ENCODE measurements at regions not wholly inside any gene's neighbourhood (a gene's known extent, or its start where the extent isn't known, plus 50 kb on each side); places are given as distances from the start of the nearest gene placed in this dataset.
"Not testable (repeated sequence)": the region's sequence is repeated elsewhere in the genome, so short reads cannot be mapped to it uniquely, and the experiment has no call there.

- BruUV-seq (replicated peaks) = no TSS peak
- H3K27ac ChIP-seq (ENCODE audit: low read depth, low read length, poor library complexity, severe bottlenecking) = no peak overlapping the region
- CTCF ChIA-PET = no interaction called here
- no peak overlapping the region for H3K4me3 ChIP-seq (ENCODE audit: low read depth, low read length, poor library complexity, severe bottlenecking)
- DNase-seq (ENCODE audit: low spot score) = no peak
- intact Hi-C loops (cut with micrococcal nuclease; ENCODE audit: unreplicated experiment) = no loop called here
- H3K9me3 ChIP-seq (ENCODE audit: low read depth, low read length, poor library complexity, severe bottlenecking) = no peaks in the 10 kb centered on the region
- no peaks in the 10 kb centered on the region for H3K27me3 ChIP-seq (replicated peaks; ENCODE audit: insufficient read depth, low read depth, low read length, poor library complexity)
- no peaks in the 10 kb centered on the region for H3K36me3 ChIP-seq (ENCODE audit: insufficient read depth, low read length, poor library complexity, severe bottlenecking)
- H3K4me1 ChIP-seq (ENCODE audit: insufficient read depth, low read length, poor library complexity, severe bottlenecking) = no peaks in the 10 kb centered on the region
- POLR2A ChIA-PET (ENCODE audit: low non-redundant PET) = no interaction called here
- no peak for TF ChIP-seq EZH2 (IDR thresholded peaks at IDR 0.05; ENCODE audit: borderline replicate concordance, low read depth, low read length, poor library complexity, severe bottlenecking)
- no peak for TF ChIP-seq CTCF (conservative IDR thresholded peaks at IDR 0.05; ENCODE audit: low read depth, low read length)
These were observed 116.7 kb upstream of the F3 start for GRCh38 chr1:94658221-94658620.

DNA sequence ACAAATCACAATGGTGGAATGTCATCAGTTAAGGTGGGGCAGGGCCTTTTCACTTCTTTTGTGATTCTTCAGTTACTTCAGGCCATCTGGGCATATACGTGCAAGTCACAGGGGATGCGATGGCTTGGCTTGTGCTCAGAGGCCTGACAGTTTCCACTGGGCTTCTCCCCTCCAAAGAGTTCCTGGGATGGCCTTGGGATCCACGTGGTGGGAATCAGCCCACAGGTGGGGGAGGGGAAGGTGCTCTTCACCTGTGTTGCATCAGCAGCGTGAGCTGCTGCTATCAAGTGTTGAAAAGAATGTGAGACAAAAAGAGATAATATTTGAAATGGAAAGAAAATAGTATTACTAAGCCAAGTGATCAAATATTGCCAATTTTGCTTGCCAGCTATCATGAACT is 116.2 kb upstream of the F3 start:
- H3K9me3 ChIP-seq (ENCODE audit: low read depth, low read length, poor library complexity, severe bottlenecking); intact Hi-C loops (cut with micrococcal nuclease; ENCODE audit: unreplicated experiment); CTCF ChIA-PET; H3K27ac ChIP-seq (ENCODE audit: low read depth, low read length, poor library complexity, severe bottlenecking); POLR2A ChIA-PET (ENCODE audit: low non-redundant PET); H3K27me3 ChIP-seq (replicated peaks; ENCODE audit: insufficient read depth, low read depth, low read length, poor library complexity); DNase-seq (ENCODE audit: low spot score); BruUV-seq (replicated peaks); H3K36me3 ChIP-seq (ENCODE audit: insufficient read depth, low read length, poor library complexity, severe bottlenecking); H3K4me1 ChIP-seq (ENCODE audit: insufficient read depth, low read length, poor library complexity, severe bottlenecking); H3K4me3 ChIP-seq (ENCODE audit: low read depth, low read length, poor library complexity, severe bottlenecking): not testable (repeated sequence)

DNA sequence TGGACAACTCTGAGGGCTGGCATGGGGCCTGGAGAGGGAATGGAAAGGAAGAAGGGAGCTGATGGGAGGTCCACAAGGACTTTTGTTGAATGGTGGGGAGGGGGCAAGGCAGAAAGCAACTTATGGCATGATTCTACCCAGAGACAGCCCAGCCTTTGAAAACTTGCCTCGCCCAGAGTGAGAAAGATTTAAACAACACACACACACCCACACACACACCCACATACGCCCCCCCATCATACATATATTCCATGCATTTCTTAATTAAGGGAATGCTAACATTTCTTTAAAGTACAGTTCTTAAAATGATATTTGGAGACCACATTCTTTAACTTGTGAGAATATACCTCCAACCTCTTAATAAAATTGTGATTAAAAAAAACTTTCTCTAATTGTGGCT is 115.4 kb upstream of the F3 start:
- BruUV-seq (replicated peaks) = no TSS peak
- Histone ChIP-seq H3K27me3 (replicated peaks; ENCODE audit: insufficient read depth, low read depth, low read length, poor library complexity) (no peaks in the 10 kb centered on the region), H3K36me3 (ENCODE audit: insufficient read depth, low read length, poor library complexity, severe bottlenecking) (no peaks in the 10 kb centered on the region), H3K4me1 (ENCODE audit: insufficient read depth, low read length, poor library complexity, severe bottlenecking) (no peaks in the 10 kb centered on the region), H3K9me3 (ENCODE audit: low read depth, low read length, poor library complexity, severe bottlenecking) (no peaks in the 10 kb centered on the region), H3K27ac (ENCODE audit: low read depth, low read length, poor library complexity, severe bottlenecking) (no peak overlapping the region), H3K4me3 (ENCODE audit: low read depth, low read length, poor library complexity, severe bottlenecking) (no peak overlapping the region)
- TF ChIP-seq CTCF (conservative IDR thresholded peaks at IDR 0.05; ENCODE audit: low read depth, low read length) = no peak
- no peak for TF ChIP-seq EZH2 (IDR thresholded peaks at IDR 0.05; ENCODE audit: borderline replicate concordance, low read depth, low read length, poor library complexity, severe bottlenecking)
- no peak for DNase-seq (ENCODE audit: low spot score)
- CTCF ChIA-PET = no interaction called here
- intact Hi-C loops (cut with micrococcal nuclease; ENCODE audit: unreplicated experiment) = no loop called here
- POLR2A ChIA-PET (ENCODE audit: low non-redundant PET) = no interaction called here

- intact Hi-C loops (cut with micrococcal nuclease; ENCODE audit: unreplicated experiment) = no loop called here
- H3K27ac ChIP-seq (ENCODE audit: low read depth, low read length, poor library complexity, severe bottlenecking) = no peak overlapping the region
- DNase-seq (ENCODE audit: low spot score) = no peak
- H3K27me3 ChIP-seq (replicated peaks; ENCODE audit: insufficient read depth, low read depth, low read length, poor library complexity) = no peaks in the 10 kb centered on the region
- H3K4me3 ChIP-seq (ENCODE audit: low read depth, low read length, poor library complexity, severe bottlenecking) = no peak overlapping the region
- no peaks in the 10 kb centered on the region for H3K9me3 ChIP-seq (ENCODE audit: low read depth, low read length, poor library complexity, severe bottlenecking)
- TF ChIP-seq CTCF (conservative IDR thresholded peaks at IDR 0.05; ENCODE audit: low read depth, low read length) (no peak), EZH2 (IDR thresholded peaks at IDR 0.05; ENCODE audit: borderline replicate concordance, low read depth, low read length, poor library complexity, severe bottlenecking) (no peak)
- H3K36me3 ChIP-seq (ENCODE audit: insufficient read depth, low read length, poor library complexity, severe bottlenecking) = no peaks in the 10 kb centered on the region
- H3K4me1 ChIP-seq (ENCODE audit: insufficient read depth, low read length, poor library complexity, severe bottlenecking) = no peaks in the 10 kb centered on the region
- ChIA-PET POLR2A (ENCODE audit: low non-redundant PET) (no interaction called here), CTCF (no interaction called here)
- BruUV-seq (replicated peaks) = no TSS peak
These were observed 113.4 kb upstream of the F3 start for GRCh38 chr1:94654919-94655318.

All from A673 (cell line).